Right atrium auricular region (tissue), 2 donors: ENCODE measurements at regions not wholly inside any gene's neighbourhood (a gene's known extent, or its start where the extent isn't known, plus 50 kb on each side); places are given as distances from the start of the nearest gene placed in this dataset.

ENCODE experiments used
- DNase-seq: peaks from one replicate; pipeline ENCODE4 v3.0.0-alpha.2; 2019; ENCODE audit warnings: low spot score
- H3K27ac ChIP-seq, 2 donors: fragments of 200-600 bp; sonication (generic); 1 replicate in 1 of 2; 2 replicates in 1 of 2; pipeline ENCODE4 v1.5.1; 2016 to 2019
- H3K27me3 ChIP-seq, 2 donors: fragments of 200-600 bp; sonication (generic); one replicate each; pipeline versions ENCODE4 v1.5.1 to v1.6.0; 2017 to 2019
- H3K36me3 ChIP-seq: fragments of 200-600 bp; sonication (generic); one replicate; pipeline ENCODE4 v1.5.1; 2016
- H3K4me1 ChIP-seq, 2 donors: fragments of 200-600 bp; sonication (generic); one replicate each; pipeline versions ENCODE4 v1.5.1 to v1.6.0; 2017 to 2019
- H3K4me3 ChIP-seq, 2 donors: fragments of 200-600 bp; sonication (generic); 1 replicate in 1 of 2; 2 replicates in 1 of 2; pipeline ENCODE4 v1.5.1; 2017 to 2019; ENCODE audit warnings: mild to moderate bottlenecking in 1 of 2, moderate library complexity in 1 of 2
- H3K9me3 ChIP-seq, 2 donors: fragments of 200-600 bp; sonication (generic); one replicate each; pipeline ENCODE4 v1.5.1; 2019
- TF ChIP-seq, protein P1 (sequence below), 2 donors: fragments of 200-600 bp; sonication (generic); IDR thresholded peaks; one replicate each; pipeline ENCODE4 v1.5.1; 2019; ENCODE audit warnings: antibody characterized with exemption in 2 of 2

DNA sequence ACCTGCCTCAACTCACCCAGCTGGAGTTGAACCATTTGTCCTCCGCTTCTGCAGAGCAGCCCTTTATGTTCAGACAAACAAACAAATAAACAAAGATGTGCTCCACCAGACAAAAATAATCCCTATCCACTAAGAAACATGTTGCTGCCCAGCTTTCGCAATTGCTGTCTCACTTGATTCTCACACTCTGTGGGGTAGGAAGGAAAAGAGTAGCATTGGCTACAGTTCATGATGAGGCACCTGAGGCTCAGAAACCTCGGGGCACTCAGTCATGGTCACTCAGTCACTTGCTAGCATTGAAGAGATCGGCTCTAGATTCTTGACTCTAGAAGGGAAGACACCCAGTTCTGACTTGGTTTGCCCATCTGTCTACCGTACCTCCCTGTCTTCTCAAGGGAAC, 88.0 kb upstream of the ZMIZ1 start:
- Histone ChIP-seq H3K4me3 (no peak overlapping the region), H3K4me1 (peaks cover 0 to 25% of the 10 kb centered on the region in 2 donors), H3K36me3 (no peaks in the 10 kb centered on the region), H3K27me3 (no peaks in the 10 kb centered on the region), H3K9me3 (no peaks in the 10 kb centered on the region), H3K27ac (no peak overlapping the region)
- TF ChIP-seq, protein P1, sequence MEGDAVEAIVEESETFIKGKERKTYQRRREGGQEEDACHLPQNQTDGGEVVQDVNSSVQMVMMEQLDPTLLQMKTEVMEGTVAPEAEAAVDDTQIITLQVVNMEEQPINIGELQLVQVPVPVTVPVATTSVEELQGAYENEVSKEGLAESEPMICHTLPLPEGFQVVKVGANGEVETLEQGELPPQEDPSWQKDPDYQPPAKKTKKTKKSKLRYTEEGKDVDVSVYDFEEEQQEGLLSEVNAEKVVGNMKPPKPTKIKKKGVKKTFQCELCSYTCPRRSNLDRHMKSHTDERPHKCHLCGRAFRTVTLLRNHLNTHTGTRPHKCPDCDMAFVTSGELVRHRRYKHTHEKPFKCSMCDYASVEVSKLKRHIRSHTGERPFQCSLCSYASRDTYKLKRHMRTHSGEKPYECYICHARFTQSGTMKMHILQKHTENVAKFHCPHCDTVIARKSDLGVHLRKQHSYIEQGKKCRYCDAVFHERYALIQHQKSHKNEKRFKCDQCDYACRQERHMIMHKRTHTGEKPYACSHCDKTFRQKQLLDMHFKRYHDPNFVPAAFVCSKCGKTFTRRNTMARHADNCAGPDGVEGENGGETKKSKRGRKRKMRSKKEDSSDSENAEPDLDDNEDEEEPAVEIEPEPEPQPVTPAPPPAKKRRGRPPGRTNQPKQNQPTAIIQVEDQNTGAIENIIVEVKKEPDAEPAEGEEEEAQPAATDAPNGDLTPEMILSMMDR (IDR thresholded peaks at IDR 0.05), result no peak
- DNase-seq, result no peak

DNA sequence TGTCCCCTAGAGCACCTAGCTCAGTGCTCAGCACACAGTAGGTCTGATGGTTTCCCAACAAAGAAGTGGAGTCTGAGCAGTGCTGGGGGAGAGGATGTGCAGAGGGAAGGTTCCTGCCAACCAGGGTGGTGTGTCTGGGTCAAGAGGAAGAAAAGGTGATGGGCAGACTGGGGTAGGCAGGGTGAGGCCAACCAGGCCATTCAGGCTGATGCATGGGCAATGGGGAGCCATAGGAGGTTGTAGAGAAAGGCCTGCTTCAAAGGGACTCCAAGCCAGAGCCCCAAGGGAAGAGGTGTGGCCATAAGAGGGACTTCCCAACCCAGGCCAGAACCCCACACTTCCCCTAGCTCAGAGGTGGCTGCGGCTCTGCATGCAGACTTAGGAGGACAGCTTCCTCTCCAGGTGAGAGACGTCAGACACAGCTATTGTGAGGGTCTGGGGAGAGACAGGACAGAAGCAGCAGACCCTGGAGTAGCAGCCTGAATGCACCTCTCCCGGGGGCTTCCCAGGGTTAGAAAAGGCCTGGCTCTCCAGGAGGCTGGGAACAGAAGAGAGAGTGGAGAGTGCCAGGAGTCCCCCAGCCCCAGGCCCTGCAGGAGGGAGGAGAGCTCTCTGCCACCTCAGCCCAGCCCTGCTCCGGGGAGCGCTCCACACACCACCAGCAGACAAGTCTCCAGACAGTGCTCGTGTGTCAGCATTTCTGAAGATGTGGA, 87.4 kb upstream of the ZMIZ1 start:
- no peak overlapping the region for H3K4me3 ChIP-seq
- TF ChIP-seq, protein P1 (IDR thresholded peaks at IDR 0.05), result no peak
- no peak for DNase-seq
- no peaks in the 10 kb centered on the region for H3K9me3 ChIP-seq
- H3K27ac ChIP-seq, result no peak overlapping the region
- H3K36me3 ChIP-seq, result no peaks in the 10 kb centered on the region
- peaks cover 0 to 25% of the 10 kb centered on the region in 2 donors for H3K4me1 ChIP-seq
- no peaks in the 10 kb centered on the region for H3K27me3 ChIP-seq

DNA sequence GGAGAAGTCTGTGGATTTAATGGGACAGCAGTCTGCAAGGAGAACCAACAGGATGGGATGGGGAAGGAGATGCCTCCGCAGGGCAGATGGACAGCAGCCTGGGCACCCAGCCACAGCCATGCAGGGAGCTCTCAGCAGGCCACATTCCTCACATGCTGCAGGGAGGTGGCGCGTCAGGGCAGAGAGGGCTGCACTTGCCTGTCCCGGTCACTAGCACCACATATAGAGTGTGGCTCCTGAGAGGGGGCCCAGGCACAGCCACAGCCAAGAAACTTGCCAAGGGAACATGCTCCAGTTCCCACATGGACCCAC, 86.8 kb upstream of the ZMIZ1 start:
- Histone ChIP-seq H3K4me3 (no peak overlapping the region), H3K27me3 (no peaks in the 10 kb centered on the region), H3K36me3 (no peaks in the 10 kb centered on the region), H3K9me3 (no peaks in the 10 kb centered on the region), H3K27ac (no peak overlapping the region), H3K4me1 (peaks cover 0 to 25% of the 10 kb centered on the region in 2 donors)
- DNase-seq, result no peak
- TF ChIP-seq, protein P1 (IDR thresholded peaks at IDR 0.05), result peak in 1 of 2 donors; percentile 17

DNA sequence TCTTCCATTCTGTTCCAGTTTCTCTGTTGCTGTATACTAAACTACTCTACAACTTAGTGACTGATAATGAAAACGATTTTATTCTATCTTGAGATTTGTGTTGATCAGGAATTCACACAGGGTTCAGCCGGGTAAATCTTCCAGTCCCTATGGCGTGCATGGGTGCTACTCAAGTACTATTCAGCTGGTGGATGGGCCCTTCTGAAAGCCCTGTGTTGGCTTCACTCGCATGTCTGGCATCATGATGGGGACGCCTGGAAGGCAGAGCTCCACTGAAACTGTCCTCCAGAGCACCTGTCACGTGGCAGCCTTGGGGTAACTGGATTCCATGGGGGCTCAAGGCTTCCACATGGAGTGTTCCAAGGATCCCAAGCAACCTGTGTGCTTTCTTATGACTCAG, 86.0 kb upstream of the ZMIZ1 start:
- H3K27ac ChIP-seq, result no peak overlapping the region
- no peak for DNase-seq
- H3K9me3 ChIP-seq, result no peaks in the 10 kb centered on the region
- TF ChIP-seq, protein P1 (IDR thresholded peaks at IDR 0.05), result no peak
- H3K36me3 ChIP-seq, result no peaks in the 10 kb centered on the region
- no peak overlapping the region for H3K4me3 ChIP-seq
- H3K4me1 ChIP-seq, result peaks cover 0 to 22% of the 10 kb centered on the region in 2 donors
- H3K27me3 ChIP-seq, result no peaks in the 10 kb centered on the region

DNA sequence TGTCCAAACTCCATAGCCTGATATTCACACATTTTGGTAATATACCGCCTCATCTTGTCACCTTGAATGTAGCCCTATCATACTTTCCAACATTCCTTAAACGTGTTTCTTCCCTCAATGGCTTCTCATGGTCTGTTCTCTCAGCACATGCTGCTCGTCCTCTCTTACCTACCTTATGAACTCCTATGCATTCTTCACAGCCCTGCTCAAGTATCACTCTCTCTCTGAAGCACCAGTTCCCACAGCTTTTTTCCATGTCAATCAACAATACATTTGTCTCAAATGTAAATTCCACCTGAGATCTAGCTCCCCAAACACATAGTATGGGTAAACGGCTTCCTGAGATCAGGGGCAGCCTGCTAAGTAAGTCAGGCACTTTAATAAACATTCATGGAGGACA, 85.2 kb upstream of the ZMIZ1 start:
- Histone ChIP-seq H3K36me3 (no peaks in the 10 kb centered on the region), H3K4me1 (peaks cover 0 to 14% of the 10 kb centered on the region in 2 donors), H3K27ac (no peak overlapping the region), H3K9me3 (no peaks in the 10 kb centered on the region), H3K4me3 (no peak overlapping the region), H3K27me3 (no peaks in the 10 kb centered on the region)
- TF ChIP-seq, protein P1 (IDR thresholded peaks at IDR 0.05), result no peak
- DNase-seq, result no peak
